ENCODE measurements at regions not wholly inside any gene's neighbourhood (a gene's known extent, or its start where the extent isn't known, plus 50 kb on each side); places are given as distances from the start of the nearest gene placed in this dataset.

DNA sequence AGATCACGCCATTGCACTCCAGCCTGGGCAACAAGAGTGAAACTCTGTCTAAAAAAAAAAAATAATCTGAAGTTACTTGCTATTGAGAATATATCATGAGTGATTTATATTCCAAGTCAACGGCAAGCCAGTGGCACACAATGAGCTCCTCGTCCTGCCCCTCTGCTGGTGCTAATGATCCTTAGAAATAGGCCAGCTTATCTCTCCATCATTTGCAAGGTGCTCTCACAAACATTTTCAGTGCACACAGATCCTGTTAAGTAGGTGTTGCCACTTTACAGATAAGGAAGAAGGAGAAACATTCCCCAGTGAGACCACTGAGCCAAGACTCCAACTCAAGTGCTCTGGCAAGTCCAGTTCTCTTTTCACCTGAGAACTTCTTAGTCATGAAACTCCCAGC is 91.3 kb upstream of the GPR45 start:
- H3K9ac ChIP-seq (ENCODE audit: low read depth, low read length, poor library complexity, severe bottlenecking), result no peak overlapping the region
- H3K4me3 ChIP-seq (ENCODE audit: low read length, poor library complexity, severe bottlenecking), result no peak overlapping the region
- H3F3A ChIP-seq (ENCODE audit: low read depth), result no peaks in the 10 kb centered on the region
- no peak overlapping the region for H3K4me2 ChIP-seq (ENCODE audit: low read depth, low read length, poor library complexity, severe bottlenecking)
- no peak for TF ChIP-seq EZH2phosphoT487 (IDR thresholded peaks at IDR 0.05; ENCODE audit: borderline replicate concordance)
- no peaks in the 10 kb centered on the region for H3K4me1 ChIP-seq (ENCODE audit: insufficient read depth, low read length, poor library complexity, severe bottlenecking)
- no peaks in the 10 kb centered on the region for H3K36me3 ChIP-seq (ENCODE audit: insufficient read depth, low read length)
- no peaks in the 10 kb centered on the region for H3K27me3 ChIP-seq (ENCODE audit: insufficient read depth, low read length, poor library complexity, severe bottlenecking)
- no peaks in the 10 kb centered on the region for H3K79me2 ChIP-seq (ENCODE audit: insufficient read depth, low read length)
- no peaks in the 10 kb centered on the region for H4K20me1 ChIP-seq (ENCODE audit: insufficient read depth, low read length, poor library complexity, severe bottlenecking)
- no peak overlapping the region for H2AFZ ChIP-seq (ENCODE audit: low read length)
- no peaks in the 10 kb centered on the region for H3K9me3 ChIP-seq (ENCODE audit: insufficient read depth, low read depth, low read length)
- H3K9me2 ChIP-seq (replicated peaks; ENCODE audit: low read depth, low read length), result no peaks in the 10 kb centered on the region

DNA sequence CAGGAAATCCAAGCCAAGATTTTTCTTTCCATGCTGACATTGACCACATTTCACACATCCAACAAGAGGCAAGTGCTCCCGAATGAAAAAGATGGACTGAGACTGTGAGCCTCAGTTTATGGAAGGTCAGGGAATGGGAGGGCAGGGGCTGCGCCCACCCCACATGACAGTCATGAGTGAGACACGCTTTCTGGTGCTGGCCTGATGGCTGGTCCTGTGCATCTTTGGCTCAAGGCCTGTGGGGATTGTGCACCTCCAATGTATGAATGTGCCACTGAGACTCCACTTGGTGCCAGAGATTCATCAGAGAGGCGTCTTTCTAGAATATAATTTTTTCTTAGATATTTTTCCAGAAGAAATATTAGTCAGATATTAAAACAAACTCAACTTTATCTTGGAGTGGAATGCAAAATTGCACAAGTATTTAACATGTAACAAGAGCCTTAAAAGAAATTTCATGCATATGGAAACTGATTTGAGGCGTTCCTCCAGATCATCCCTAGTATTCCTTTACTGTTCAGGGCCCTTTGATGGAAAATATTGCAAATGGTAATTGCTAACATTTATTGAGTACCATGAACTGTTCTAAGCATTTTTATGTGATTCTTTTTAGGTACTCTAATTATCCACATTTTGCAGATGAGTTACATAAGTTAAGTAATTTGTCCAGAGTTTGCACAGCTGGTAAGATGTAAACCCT is 87.3 kb upstream of the GPR45 start:
- no peaks in the 10 kb centered on the region for H4K20me1 ChIP-seq (ENCODE audit: insufficient read depth, low read length, poor library complexity, severe bottlenecking)
- no peaks in the 10 kb centered on the region for H3K9me2 ChIP-seq (replicated peaks; ENCODE audit: low read depth, low read length)
- no peak overlapping the region for H2AFZ ChIP-seq (ENCODE audit: low read length)
- no peak overlapping the region for H3K4me2 ChIP-seq (ENCODE audit: low read depth, low read length, poor library complexity, severe bottlenecking)
- no peak overlapping the region for H3K4me3 ChIP-seq (ENCODE audit: low read length, poor library complexity, severe bottlenecking)
- H3K36me3 ChIP-seq (ENCODE audit: insufficient read depth, low read length), result no peaks in the 10 kb centered on the region
- no peaks in the 10 kb centered on the region for H3K9me3 ChIP-seq (ENCODE audit: insufficient read depth, low read depth, low read length)
- no peak overlapping the region for H3K9ac ChIP-seq (ENCODE audit: low read depth, low read length, poor library complexity, severe bottlenecking)
- H3K79me2 ChIP-seq (ENCODE audit: insufficient read depth, low read length), result no peaks in the 10 kb centered on the region
- H3K27me3 ChIP-seq (ENCODE audit: insufficient read depth, low read length, poor library complexity, severe bottlenecking), result no peaks in the 10 kb centered on the region
- TF ChIP-seq, protein P1, sequence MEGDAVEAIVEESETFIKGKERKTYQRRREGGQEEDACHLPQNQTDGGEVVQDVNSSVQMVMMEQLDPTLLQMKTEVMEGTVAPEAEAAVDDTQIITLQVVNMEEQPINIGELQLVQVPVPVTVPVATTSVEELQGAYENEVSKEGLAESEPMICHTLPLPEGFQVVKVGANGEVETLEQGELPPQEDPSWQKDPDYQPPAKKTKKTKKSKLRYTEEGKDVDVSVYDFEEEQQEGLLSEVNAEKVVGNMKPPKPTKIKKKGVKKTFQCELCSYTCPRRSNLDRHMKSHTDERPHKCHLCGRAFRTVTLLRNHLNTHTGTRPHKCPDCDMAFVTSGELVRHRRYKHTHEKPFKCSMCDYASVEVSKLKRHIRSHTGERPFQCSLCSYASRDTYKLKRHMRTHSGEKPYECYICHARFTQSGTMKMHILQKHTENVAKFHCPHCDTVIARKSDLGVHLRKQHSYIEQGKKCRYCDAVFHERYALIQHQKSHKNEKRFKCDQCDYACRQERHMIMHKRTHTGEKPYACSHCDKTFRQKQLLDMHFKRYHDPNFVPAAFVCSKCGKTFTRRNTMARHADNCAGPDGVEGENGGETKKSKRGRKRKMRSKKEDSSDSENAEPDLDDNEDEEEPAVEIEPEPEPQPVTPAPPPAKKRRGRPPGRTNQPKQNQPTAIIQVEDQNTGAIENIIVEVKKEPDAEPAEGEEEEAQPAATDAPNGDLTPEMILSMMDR (conservative IDR thresholded peaks at IDR 0.05; ENCODE audit: low read length), result no peak
- TF ChIP-seq EZH2phosphoT487 (IDR thresholded peaks at IDR 0.05; ENCODE audit: borderline replicate concordance), result no peak
- H3F3A ChIP-seq (ENCODE audit: low read depth), result no peaks in the 10 kb centered on the region
- H3K4me1 ChIP-seq (ENCODE audit: insufficient read depth, low read length, poor library complexity, severe bottlenecking), result no peaks in the 10 kb centered on the region

DNA sequence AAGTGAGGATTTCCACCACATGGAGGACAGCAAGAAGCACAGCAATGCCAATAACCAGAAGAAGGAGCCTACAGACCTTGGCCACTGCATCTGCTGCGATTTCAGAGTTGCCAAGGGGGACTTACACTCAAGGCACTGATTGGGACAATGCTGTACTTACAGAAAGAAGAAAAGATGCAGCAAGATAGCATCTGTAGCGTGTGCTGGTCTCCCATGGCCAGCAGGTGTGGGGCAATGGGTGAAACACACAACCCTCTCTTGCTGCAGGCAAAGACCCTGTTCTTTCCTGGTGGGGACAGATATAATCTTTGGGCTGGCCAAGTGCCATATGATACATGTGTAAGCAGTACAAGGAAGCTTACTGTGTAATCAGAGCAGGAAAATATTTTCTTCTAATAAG is 85.4 kb upstream of the GPR45 start:
- H3K4me2 ChIP-seq (ENCODE audit: low read depth, low read length, poor library complexity, severe bottlenecking), result no peak overlapping the region
- H3F3A ChIP-seq (ENCODE audit: low read depth), result no peaks in the 10 kb centered on the region
- H3K9ac ChIP-seq (ENCODE audit: low read depth, low read length, poor library complexity, severe bottlenecking), result no peak overlapping the region
- no peaks in the 10 kb centered on the region for H4K20me1 ChIP-seq (ENCODE audit: insufficient read depth, low read length, poor library complexity, severe bottlenecking)
- H3K79me2 ChIP-seq (ENCODE audit: insufficient read depth, low read length), result no peaks in the 10 kb centered on the region
- no peaks in the 10 kb centered on the region for H3K36me3 ChIP-seq (ENCODE audit: insufficient read depth, low read length)
- no peak overlapping the region for H2AFZ ChIP-seq (ENCODE audit: low read length)
- H3K9me2 ChIP-seq (replicated peaks; ENCODE audit: low read depth, low read length), result no peaks in the 10 kb centered on the region
- no peaks in the 10 kb centered on the region for H3K9me3 ChIP-seq (ENCODE audit: insufficient read depth, low read depth, low read length)
- H3K4me3 ChIP-seq (ENCODE audit: low read length, poor library complexity, severe bottlenecking), result no peak overlapping the region
- H3K27me3 ChIP-seq (ENCODE audit: insufficient read depth, low read length, poor library complexity, severe bottlenecking), result no peaks in the 10 kb centered on the region
- TF ChIP-seq EZH2phosphoT487 (IDR thresholded peaks at IDR 0.05; ENCODE audit: borderline replicate concordance), result no peak
- TF ChIP-seq, protein P1 (conservative IDR thresholded peaks at IDR 0.05; ENCODE audit: low read length), result no peak
- no peaks in the 10 kb centered on the region for H3K4me1 ChIP-seq (ENCODE audit: insufficient read depth, low read length, poor library complexity, severe bottlenecking)

DNA sequence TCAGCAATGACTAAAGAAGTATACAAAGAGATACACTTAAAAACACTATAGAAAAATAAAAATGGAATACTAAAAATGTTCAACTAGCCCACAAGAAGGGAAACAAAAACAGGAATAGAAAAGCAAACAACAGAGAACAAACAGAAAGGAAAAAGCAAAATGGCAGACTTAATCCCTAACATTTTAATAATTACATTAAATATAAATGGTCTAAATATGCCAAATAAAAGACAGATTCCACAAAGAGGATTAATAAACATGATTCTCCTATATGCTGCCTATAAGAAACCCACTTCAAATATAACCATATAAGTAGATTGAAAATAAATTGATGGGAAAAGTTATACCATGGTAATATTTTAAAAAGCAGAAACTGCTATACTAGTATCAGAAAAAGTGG is 83.5 kb upstream of the GPR45 start:
- H3K9me3 ChIP-seq (ENCODE audit: insufficient read depth, low read depth, low read length), result no peaks in the 10 kb centered on the region
- H4K20me1 ChIP-seq (ENCODE audit: insufficient read depth, low read length, poor library complexity, severe bottlenecking), result no peaks in the 10 kb centered on the region
- no peaks in the 10 kb centered on the region for H3K79me2 ChIP-seq (ENCODE audit: insufficient read depth, low read length)
- no peak overlapping the region for H2AFZ ChIP-seq (ENCODE audit: low read length)
- TF ChIP-seq, protein P1 (conservative IDR thresholded peaks at IDR 0.05; ENCODE audit: low read length), result no peak
- no peak for TF ChIP-seq EZH2phosphoT487 (IDR thresholded peaks at IDR 0.05; ENCODE audit: borderline replicate concordance)
- no peak overlapping the region for H3K4me3 ChIP-seq (ENCODE audit: low read length, poor library complexity, severe bottlenecking)
- H3K9me2 ChIP-seq (replicated peaks; ENCODE audit: low read depth, low read length), result no peaks in the 10 kb centered on the region
- no peaks in the 10 kb centered on the region for H3K36me3 ChIP-seq (ENCODE audit: insufficient read depth, low read length)
- H3K27me3 ChIP-seq (ENCODE audit: insufficient read depth, low read length, poor library complexity, severe bottlenecking), result no peaks in the 10 kb centered on the region
- no peak overlapping the region for H3K4me2 ChIP-seq (ENCODE audit: low read depth, low read length, poor library complexity, severe bottlenecking)
- H3K4me1 ChIP-seq (ENCODE audit: insufficient read depth, low read length, poor library complexity, severe bottlenecking), result no peaks in the 10 kb centered on the region
- H3F3A ChIP-seq (ENCODE audit: low read depth), result no peaks in the 10 kb centered on the region
- no peak overlapping the region for H3K9ac ChIP-seq (ENCODE audit: low read depth, low read length, poor library complexity, severe bottlenecking)
